CD14-positive monocyte (primary cell): ENCODE measurements at regions not wholly inside any gene's neighbourhood (a gene's known extent, or its start where the extent isn't known, plus 50 kb on each side); places are given as distances from the start of the nearest gene placed in this dataset.
"Not testable (repeated sequence)": the region's sequence is repeated elsewhere in the genome, so short reads cannot be mapped to it uniquely, and the experiment has no call there.

ENCODE experiments used
- DNase-seq, 3 donors: peaks; one replicate each; pipeline ENCODE4 v3.0.0-alpha.2; 2011 to 2022
- H2AFZ ChIP-seq: 2 replicates; pipeline ENCODE4 v1.6.0; 2012; ENCODE audit warnings: mild to moderate bottlenecking, low read depth, low read length, inconsistent platforms; ENCODE audit not compliant: insufficient read depth, poor library complexity, severe bottlenecking
- H3K27ac ChIP-seq, 2 donors: 1 replicate in 1 of 2; 2 replicates in 1 of 2; pipeline ENCODE4 v1.5.1; 2012 to 2013; ENCODE audit warnings: low read length in 2 of 2, control low read depth in 1 of 2, inconsistent platforms in 1 of 2, low read depth in 1 of 2, mild to moderate bottlenecking in 1 of 2
- H3K27me3 ChIP-seq, 2 donors: one replicate each; pipeline versions ENCODE4 v1.6.0 to v1.6.1; 2011 to 2013; ENCODE audit warnings: low read length in 2 of 2; ENCODE audit not compliant: control insufficient read depth in 2 of 2, insufficient read depth in 2 of 2
- H3K36me3 ChIP-seq, 2 donors: replicated peaks in 1 of 2; 1 replicate in 1 of 2; 2 replicates in 1 of 2; pipeline versions ENCODE4 v1.5.1 to v1.6.1; 2012 to 2013; ENCODE audit warnings: low read length in 2 of 2, control low read depth in 1 of 2, inconsistent platforms in 1 of 2, mild to moderate bottlenecking in 1 of 2; ENCODE audit not compliant: insufficient read depth in 2 of 2, control insufficient read depth in 1 of 2
- H3K4me1 ChIP-seq, 2 donors: 1 replicate in 1 of 2; 2 replicates in 1 of 2; pipeline versions ENCODE4 v1.5.1 to v1.6.1; 2012 to 2013; ENCODE audit warnings: low read length in 2 of 2, control low read depth in 1 of 2, inconsistent platforms in 1 of 2, mild to moderate bottlenecking in 1 of 2, moderate library complexity in 1 of 2; ENCODE audit not compliant: insufficient read depth in 2 of 2, control insufficient read depth in 1 of 2
- H3K4me2 ChIP-seq: replicated peaks from 2 replicates; pipeline ENCODE3; 2012; ENCODE audit warnings: low read length, moderate library complexity, mild to moderate bottlenecking; ENCODE audit not compliant: poor library complexity, severe bottlenecking; ENCODE audit errors: extremely low read depth
- H3K4me3 ChIP-seq, 3 experiments: fragments of 200-600 bp in 1 of 3; sonication (generic) in 1 of 3; replicated peaks in 1 of 3; 1 replicate in 2 of 3; 2 replicates in 1 of 3; pipeline ENCODE4 v1.5.1; 2011 to 2013; ENCODE audit warnings: low read length in 3 of 3, mild to moderate bottlenecking in 3 of 3, control low read depth in 2 of 3, low read depth in 2 of 3, inconsistent platforms in 1 of 3, moderate library complexity in 1 of 3
- H3K79me2 ChIP-seq: 2 replicates; pipeline ENCODE4 v1.6.0; 2012; ENCODE audit warnings: mild to moderate bottlenecking, control low read depth, inconsistent platforms, low read length, moderate library complexity; ENCODE audit not compliant: insufficient read depth
- H3K9ac ChIP-seq: 2 replicates; pipeline ENCODE4 v1.6.0; 2017; ENCODE audit warnings: low read length, mild to moderate bottlenecking; ENCODE audit not compliant: insufficient read depth, poor library complexity, severe bottlenecking
- H3K9me3 ChIP-seq, 2 donors: replicated peaks in 1 of 2; 1 replicate in 1 of 2; 2 replicates in 1 of 2; pipeline versions ENCODE4 v1.5.1 to v1.6.1; 2012 to 2013; ENCODE audit warnings: low read length in 2 of 2, control low read depth in 1 of 2; ENCODE audit not compliant: control insufficient read depth in 1 of 2, insufficient read depth in 1 of 2
- H4K20me1 ChIP-seq: 2 replicates; pipeline ENCODE4 v1.6.0; 2012; ENCODE audit warnings: mild to moderate bottlenecking, low read length, control low read depth, moderate library complexity; ENCODE audit not compliant: insufficient read depth
- H3K27ac Mint-ChIP-seq, 7 donors: one replicate each; pipeline ENCODE4 v1.8.0; 2020; ENCODE audit warnings: mild to moderate bottlenecking in 7 of 7, mixed read lengths in 7 of 7, moderate library complexity in 6 of 7, inconsistent platforms in 2 of 7
- H3K27me3 Mint-ChIP-seq, 3 donors: one replicate each; pipeline ENCODE4 v1.8.0; 2021 to 2022; ENCODE audit warnings: low read depth in 3 of 3, mild to moderate bottlenecking in 3 of 3, mixed read lengths in 3 of 3, moderate library complexity in 3 of 3, inconsistent platforms in 1 of 3
- H3K36me3 Mint-ChIP-seq, 2 donors: one replicate each; pipeline ENCODE4 v1.8.0; 2020; ENCODE audit warnings: mixed read lengths in 2 of 2, inconsistent platforms in 1 of 2, mild to moderate bottlenecking in 1 of 2
- H3K4me1 Mint-ChIP-seq: one replicate; pipeline ENCODE4 v1.8.0; 2020; ENCODE audit warnings: mild to moderate bottlenecking, mixed read lengths
- H3K4me3 Mint-ChIP-seq, 2 donors: one replicate each; pipeline ENCODE4 v1.8.0; 2020; ENCODE audit warnings: mild to moderate bottlenecking in 2 of 2, mixed read lengths in 2 of 2, moderate library complexity in 1 of 2
- H3K9me3 Mint-ChIP-seq, 7 donors: one replicate each; pipeline ENCODE4 v1.8.0; 2020 to 2022; ENCODE audit warnings: mixed read lengths in 7 of 7, mild to moderate bottlenecking in 6 of 7, moderate library complexity in 6 of 7, inconsistent platforms in 2 of 7
- CTCF ChIP-seq: fragments of 200-600 bp; IDR thresholded peaks from one replicate; pipeline ENCODE4 v1.8.0; 2022; ENCODE audit warnings: antibody characterized with exemption, mild to moderate bottlenecking
- WGBS: methylation state at CpG from one replicate; pipeline ENCODE4 v1.1.5; 2013; ENCODE audit warnings: missing lambda C conversion rate; ENCODE audit not compliant: insufficient coverage; 5-methylcytosine and 5-hydroxymethylcytosine counted together
- intact Hi-C, 2 donors: fragments of 100-400 bp; cut with micrococcal nuclease; formaldehyde crosslinking; loops; one replicate each; pipeline versions ENCODE4 v1.15.0 to v1.15.1; 2023

- Mint-ChIP-seq H3K4me3 (no peak overlapping the region), H3K4me1 (no peaks in the 10 kb centered on the region), H3K27ac (no peak overlapping the region), H3K9me3 (peaks cover 3 to 12% (median 5%) of the 10 kb centered on the region in 7 donors), H3K36me3 (no peaks in the 10 kb centered on the region), H3K27me3 (no peaks in the 10 kb centered on the region)
- 100% methylated on average over 1 of the region's 3 CpGs for WGBS
- H3K36me3 ChIP-seq, result no peaks in the 10 kb centered on the region
- no peaks in the 10 kb centered on the region for H3K27me3 ChIP-seq
- no peaks in the 10 kb centered on the region for H3K79me2 ChIP-seq
- no peak overlapping the region for H3K9ac ChIP-seq
- H3K4me2 ChIP-seq, result no peak overlapping the region
- H3K4me3 ChIP-seq, result no peak overlapping the region
- no peaks in the 10 kb centered on the region for H4K20me1 ChIP-seq
- DNase-seq, result no peak
- no peak for TF ChIP-seq CTCF
- peaks cover 5 to 8% of the 10 kb centered on the region in 2 donors for H3K9me3 ChIP-seq
- no peak overlapping the region for H2AFZ ChIP-seq
- intact Hi-C loops, result no loop called here
- H3K27ac ChIP-seq, result no peak overlapping the region
- H3K4me1 ChIP-seq, result no peaks in the 10 kb centered on the region
Observed at GRCh38 chr1:187696073-187696472, 867.3 kb downstream of the PLA2G4A start.

- H4K20me1 ChIP-seq, H2AFZ ChIP-seq, H3K79me2 ChIP-seq, H3K9ac ChIP-seq, H3K36me3 Mint-ChIP-seq, H3K36me3 ChIP-seq, H3K4me1 ChIP-seq, DNase-seq, H3K4me3 ChIP-seq, H3K27me3 ChIP-seq, H3K4me1 Mint-ChIP-seq, H3K27ac ChIP-seq, H3K27me3 Mint-ChIP-seq, H3K4me3 Mint-ChIP-seq, intact Hi-C loops, H3K27ac Mint-ChIP-seq, H3K4me2 ChIP-seq: not testable (repeated sequence)
- WGBS, result 98% methylated on average over 14 of the region's 46 CpGs
- peaks cover 4 to 15% (median 6%) of the 10 kb centered on the region in 7 donors for H3K9me3 Mint-ChIP-seq
- peaks cover 15 to 22% of the 10 kb centered on the region in 2 donors for H3K9me3 ChIP-seq
Observed at GRCh38 chr1:187703138-187704130, 874.7 kb downstream of the PLA2G4A start.
